WTC11 (cell line): ENCODE measurements at regions not wholly inside any gene's neighbourhood (a gene's known extent, or its start where the extent isn't known, plus 50 kb on each side); places are given as distances from the start of the nearest gene placed in this dataset.

Experiments used
- ATAC-seq: fragments of 200-7000 bp; cut with Tn5 transposase; 2 replicates; pipeline ENCODE4 v1.10.0; 2021; ENCODE audit warnings: mild to moderate bottlenecking, moderate library complexity
- CTCF ChIA-PET: fragments of 300-600 bp; sonication (Branson Sonifier 250); formaldehyde crosslinking; loops from one replicate; lab custom pipeline; 2021; ENCODE audit warnings: antibody characterized with exemption; lab: Charles Lee
- POLR2A ChIA-PET: fragments of 350-600 bp; sonication (Branson Sonifier 250); formaldehyde crosslinking; loops from one replicate; lab custom pipeline; 2021; ENCODE audit warnings: antibody characterized with exemption; lab: Charles Lee
- DNase-seq: peaks from one replicate; pipeline ENCODE4 v3.0.0; 2021; ENCODE audit warnings: low spot score
- H3K27ac Mint-ChIP-seq: 2 replicates; pipeline ENCODE4 v1.8.0; 2021; ENCODE audit warnings: mixed read lengths
- H3K27me3 Mint-ChIP-seq: 2 replicates; pipeline ENCODE4 v1.8.0; 2021; ENCODE audit warnings: low read depth, mild to moderate bottlenecking, moderate library complexity, mixed read lengths
- H3K36me3 Mint-ChIP-seq: 2 replicates; pipeline ENCODE4 v1.8.0; 2021; ENCODE audit warnings: mixed read lengths
- H3K4me1 Mint-ChIP-seq: 2 replicates; pipeline ENCODE4 v1.8.0; 2022; ENCODE audit warnings: mixed read lengths
- H3K4me3 Mint-ChIP-seq: 2 replicates; pipeline ENCODE4 v1.8.0; 2021; ENCODE audit warnings: mild to moderate bottlenecking, moderate library complexity, mixed read lengths
- H3K9me3 Mint-ChIP-seq: 2 replicates; pipeline ENCODE4 v1.8.0; 2021; ENCODE audit warnings: mixed read lengths
- AFF4 ChIP-seq: sonication (generic); formaldehyde crosslinking; IDR thresholded peaks from 2 replicates; pipeline ENCODE4 v1.8.1; 2023; ENCODE audit warnings: mild to moderate bottlenecking, missing genetic modification reagents, borderline replicate concordance
- ATF1 ChIP-seq: sonication (generic); formaldehyde crosslinking; IDR thresholded peaks from 2 replicates; pipeline ENCODE4 v1.8.1; 2023; ENCODE audit warnings: mild to moderate bottlenecking, moderate library complexity, missing genetic modification reagents
- CBFB ChIP-seq: sonication (generic); formaldehyde crosslinking; IDR thresholded peaks from 2 replicates; pipeline ENCODE4 v1.8.1; 2022; ENCODE audit warnings: mild to moderate bottlenecking, low read depth, missing genetic modification reagents
- CREM ChIP-seq: sonication (generic); formaldehyde crosslinking; IDR thresholded peaks from 2 replicates; pipeline ENCODE4 v1.8.1; 2022; ENCODE audit warnings: mild to moderate bottlenecking, missing genetic modification reagents, moderate library complexity
- E2F5 ChIP-seq: sonication (generic); formaldehyde crosslinking; IDR thresholded peaks from 2 replicates; pipeline ENCODE4 v1.8.1; 2022; ENCODE audit warnings: mild to moderate bottlenecking, moderate library complexity, missing genetic modification reagents
- FOXJ3 ChIP-seq: sonication (generic); formaldehyde crosslinking; IDR thresholded peaks from 2 replicates; pipeline ENCODE4 v1.9.0; 2021; ENCODE audit warnings: missing genetic modification reagents, mild to moderate bottlenecking, borderline replicate concordance
- GRHL2 ChIP-seq: fragments of 250-450 bp; sonication (Bioruptor Pico); IDR thresholded peaks from 2 replicates; pipeline ENCODE4 v1.8.0; 2022; ENCODE audit warnings: mild to moderate bottlenecking, moderate library complexity; ENCODE audit not compliant: insufficient replicate concordance, severe bottlenecking
- MLX ChIP-seq: sonication (generic); formaldehyde crosslinking; IDR thresholded peaks from 2 replicates; pipeline ENCODE4 v1.8.1; 2023; ENCODE audit warnings: mild to moderate bottlenecking, missing genetic modification reagents, moderate library complexity
- SMAD4 ChIP-seq: sonication (generic); formaldehyde crosslinking; IDR thresholded peaks from 2 replicates; pipeline ENCODE4 v1.8.0; 2022; ENCODE audit warnings: mild to moderate bottlenecking, missing genetic modification reagents
- SP1 ChIP-seq: sonication (generic); formaldehyde crosslinking; conservative IDR thresholded peaks from 2 replicates; pipeline ENCODE4 v1.8.1; 2022; ENCODE audit warnings: missing genetic modification reagents
- USF1 ChIP-seq: sonication (generic); formaldehyde crosslinking; IDR thresholded peaks from 2 replicates; pipeline ENCODE4 v1.8.0; 2022; ENCODE audit warnings: mild to moderate bottlenecking, missing genetic modification reagents
- ZNF416 ChIP-seq: fragments of 250-450 bp; sonication (Bioruptor Pico); IDR thresholded peaks from 2 replicates; pipeline ENCODE4 v1.9.0; 2021; ENCODE audit warnings: mild to moderate bottlenecking, inconsistent platforms
- ZNF512 ChIP-seq: sonication (generic); formaldehyde crosslinking; IDR thresholded peaks from 2 replicates; pipeline ENCODE4 v1.8.1; 2022; ENCODE audit warnings: missing genetic modification reagents, borderline replicate concordance
- ZSCAN18 ChIP-seq: fragments of 250-450 bp; sonication (Bioruptor Pico); IDR thresholded peaks from 2 replicates; pipeline ENCODE4 v2.1.2; 2022; ENCODE audit warnings: mild to moderate bottlenecking, moderate library complexity

- Mint-ChIP-seq H3K27ac (no peak overlapping the region), H3K36me3 (no peaks in the 10 kb centered on the region), H3K27me3 (no peaks in the 10 kb centered on the region), H3K9me3 (no peaks in the 10 kb centered on the region), H3K4me1 (peaks cover 43% of the 10 kb centered on the region), H3K4me3 (no peak overlapping the region)
- DNase-seq (no peak), ATAC-seq (no peak; the same call in 1 of the 2 replicates)
- TF ChIP-seq E2F5 (CRISPR knock-in tag), result 0 out of 2 replicates have a peak, but pooled peaks have one; percentile 56
- TF ChIP-seq FOXJ3, result no peak
- TF ChIP-seq CREM (CRISPR knock-in tag), result 0 out of 2 replicates have a peak, but pooled peaks have one; percentile 39
- CTCF ChIA-PET, result interaction anchor here (1.1 kb wide), 1 partner anchor 17 kb away, joined by 3 read pairs; no protein-coding TSS in a partner anchor
- POLR2A ChIA-PET, result no interaction called here
These were observed 204.7 kb upstream of the CIBAR2 start for GRCh38 chr16:85316944-85317343.

- H3K27ac Mint-ChIP-seq, result no peak overlapping the region
- H3K27me3 Mint-ChIP-seq, result no peaks in the 10 kb centered on the region
- TF ChIP-seq E2F5 (CRISPR knock-in tag) (no peak), USF1 (CRISPR knock-in tag) (no peak), SP1 (CRISPR knock-in tag) (no peak), GRHL2 (CRISPR knock-in tag) (no peak), ZSCAN18 (CRISPR knock-in tag) (no peak), AFF4 (no peak), ZNF416 (CRISPR knock-in tag) (no peak), SMAD4 (CRISPR knock-in tag) (no peak), CBFB (CRISPR knock-in tag) (no peak)
- no peak for DNase-seq
- no peak for ATAC-seq
- H3K36me3 Mint-ChIP-seq, result no peaks in the 10 kb centered on the region
- H3K4me3 Mint-ChIP-seq, result no peak overlapping the region
- ChIA-PET CTCF (interaction anchor here (1.1 to 1.2 kb wide), 2 partner anchors 11 to 16 kb away, joined by 3 to 4 read pairs; no protein-coding TSS in a partner anchor), POLR2A (no interaction called here)
- H3K4me1 Mint-ChIP-seq, result peaks cover 37% of the 10 kb centered on the region
- no peaks in the 10 kb centered on the region for H3K9me3 Mint-ChIP-seq
These were observed 205.4 kb upstream of the CIBAR2 start for GRCh38 chr16:85317704-85318103.

- H3K27ac Mint-ChIP-seq, result no peak overlapping the region
- H3K27me3 Mint-ChIP-seq, result no peaks in the 10 kb centered on the region
- no peak for TF ChIP-seq ATF1 (CRISPR knock-in tag)
- TF ChIP-seq ZNF512 (CRISPR knock-in tag), result no peak
- no peak for TF ChIP-seq AFF4
- no peak for TF ChIP-seq MLX (CRISPR knock-in tag)
These were observed 207.1 kb upstream of the CIBAR2 start for GRCh38 chr16:85319208-85319983.

More at GRCh38 chr16:85319208-85319983, 207.1 kb upstream of the CIBAR2 start:
- CTCF ChIA-PET, result interaction anchor here (1.1 to 2.0 kb wide), 3 partner anchors 11 to 96 kb away, joined by 3 to 6 read pairs (median 4); no protein-coding TSS in a partner anchor
- POLR2A ChIA-PET, result no interaction called here
- no peak for DNase-seq
- Mint-ChIP-seq H3K4me1 (peaks cover 28% of the 10 kb centered on the region), H3K4me3 (no peak overlapping the region), H3K36me3 (peaks cover 2% of the 10 kb centered on the region), H3K9me3 (peaks cover 4% of the 10 kb centered on the region)
- ATAC-seq, result no peak
